ENCODE measurements at regions not wholly inside any gene's neighbourhood (a gene's known extent, or its start where the extent isn't known, plus 50 kb on each side); places are given as distances from the start of the nearest gene placed in this dataset.

DNA sequence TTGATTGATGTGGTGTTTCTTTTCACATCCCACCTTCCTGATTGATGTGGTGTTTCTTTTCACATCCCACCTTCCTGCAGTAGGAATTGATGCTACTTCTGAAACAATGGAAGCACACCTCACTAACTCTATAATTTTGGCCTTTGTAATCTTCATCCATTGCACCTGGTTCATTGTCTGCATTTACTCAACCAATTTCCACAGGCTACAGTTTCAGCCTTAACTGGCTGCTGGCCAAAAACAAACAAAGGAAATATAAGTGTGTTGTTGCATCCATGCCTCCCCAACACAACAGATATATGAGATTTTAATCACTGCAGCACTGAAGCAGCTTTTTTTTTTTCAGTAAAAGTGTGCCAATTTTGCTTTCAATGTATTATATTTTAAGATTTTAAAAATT is 867.6 kb upstream of the PCDH7 start:
- TF ChIP-seq, protein P1, sequence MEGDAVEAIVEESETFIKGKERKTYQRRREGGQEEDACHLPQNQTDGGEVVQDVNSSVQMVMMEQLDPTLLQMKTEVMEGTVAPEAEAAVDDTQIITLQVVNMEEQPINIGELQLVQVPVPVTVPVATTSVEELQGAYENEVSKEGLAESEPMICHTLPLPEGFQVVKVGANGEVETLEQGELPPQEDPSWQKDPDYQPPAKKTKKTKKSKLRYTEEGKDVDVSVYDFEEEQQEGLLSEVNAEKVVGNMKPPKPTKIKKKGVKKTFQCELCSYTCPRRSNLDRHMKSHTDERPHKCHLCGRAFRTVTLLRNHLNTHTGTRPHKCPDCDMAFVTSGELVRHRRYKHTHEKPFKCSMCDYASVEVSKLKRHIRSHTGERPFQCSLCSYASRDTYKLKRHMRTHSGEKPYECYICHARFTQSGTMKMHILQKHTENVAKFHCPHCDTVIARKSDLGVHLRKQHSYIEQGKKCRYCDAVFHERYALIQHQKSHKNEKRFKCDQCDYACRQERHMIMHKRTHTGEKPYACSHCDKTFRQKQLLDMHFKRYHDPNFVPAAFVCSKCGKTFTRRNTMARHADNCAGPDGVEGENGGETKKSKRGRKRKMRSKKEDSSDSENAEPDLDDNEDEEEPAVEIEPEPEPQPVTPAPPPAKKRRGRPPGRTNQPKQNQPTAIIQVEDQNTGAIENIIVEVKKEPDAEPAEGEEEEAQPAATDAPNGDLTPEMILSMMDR (IDR thresholded peaks at IDR 0.05; ENCODE audit: extremely low read depth in 1 of 2, insufficient read depth in 1 of 2, low read depth in 1 of 2, low read length in 2 of 2) = no peak
- no peak for TF ChIP-seq POLR2A (IDR thresholded peaks at IDR 0.05; ENCODE audit: low read depth, low read length)
- no peak for TF ChIP-seq EZH2 (IDR thresholded peaks at IDR 0.05; ENCODE audit: borderline replicate concordance, low read depth, low read length, severe bottlenecking)
- TF ChIP-seq MYC (IDR thresholded peaks at IDR 0.05; ENCODE audit: low read depth, low read length) = no peak

Data from endothelial cell of umbilical vein (primary cell).